Fibroblast of skin of left biceps (primary cell): ENCODE measurements at regions not wholly inside any gene's neighbourhood (a gene's known extent, or its start where the extent isn't known, plus 50 kb on each side); places are given as distances from the start of the nearest gene placed in this dataset.
A peak's percentile ranks its signal among the peaks of the same experiment; 100 is the strongest.
"Not testable (repeated sequence)": the region's sequence is repeated elsewhere in the genome, so short reads cannot be mapped to it uniquely, and the experiment has no call there.

Experiments
- DNase-seq, 2 experiments: peaks; one replicate each; pipeline ENCODE4 v3.0.0-alpha.2; 2013; ENCODE audit warnings: low read depth in 2 of 2

DNA sequence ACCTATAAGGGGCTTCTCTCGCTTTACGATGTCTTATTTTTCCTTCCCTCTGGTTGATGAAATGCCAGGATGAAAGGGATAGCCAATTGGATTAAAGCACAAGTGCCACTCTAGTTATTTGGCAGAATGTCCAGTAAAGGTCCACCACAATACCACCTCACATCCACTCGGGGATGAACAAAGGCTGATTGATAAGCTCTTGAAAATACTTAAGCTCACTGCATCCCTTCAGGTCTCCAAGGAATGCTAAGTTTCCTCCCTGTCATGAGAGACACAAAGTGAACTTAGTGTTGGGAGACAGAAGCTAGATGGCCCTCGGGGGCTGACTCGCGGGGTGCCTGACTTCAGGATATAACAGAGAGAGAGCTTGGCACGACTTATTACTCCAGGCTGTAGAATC, 185.9 kb upstream of the ZNF644 start:
- DNase-seq: not testable (repeated sequence)

DNA sequence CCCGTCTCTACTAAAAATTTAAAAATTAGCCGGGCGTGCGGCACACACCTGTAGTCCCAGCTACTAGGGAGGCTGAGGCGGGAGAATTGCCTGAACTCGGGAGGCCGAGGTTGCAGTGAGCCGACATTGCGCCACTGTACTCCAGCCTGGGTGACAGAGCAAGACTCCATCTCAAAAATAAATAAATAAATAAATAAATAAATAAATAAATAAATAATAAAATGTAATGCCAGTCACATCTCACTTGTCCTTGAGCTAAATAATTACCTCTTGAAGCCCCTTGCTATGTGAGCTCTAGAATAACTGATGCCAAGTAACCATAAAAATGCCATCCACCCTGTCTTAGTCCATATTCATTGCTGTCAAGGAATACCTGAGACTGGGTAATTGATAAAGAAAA, 182.3 kb upstream of the ZNF644 start:
- DNase-seq: not testable (repeated sequence)

DNA sequence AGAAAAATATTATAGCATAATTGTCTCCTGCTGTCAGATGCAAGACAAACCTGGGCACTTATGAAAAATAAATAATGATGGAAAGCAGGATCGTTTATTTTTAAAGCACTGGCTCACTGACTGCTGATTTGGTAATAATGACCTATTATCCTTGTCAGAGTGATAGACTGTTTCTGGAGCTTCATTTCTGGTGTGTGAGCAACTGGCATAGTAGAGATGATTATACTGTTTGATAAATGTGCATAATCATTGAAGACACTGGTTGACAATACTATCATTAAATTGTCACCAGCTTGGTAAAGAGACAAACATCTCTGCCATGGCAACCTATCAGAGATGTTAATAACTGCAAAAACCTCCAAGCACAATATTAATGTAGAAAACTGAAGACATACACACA, 179.9 kb upstream of the ZNF644 start:
- DNase-seq: no peak

DNA sequence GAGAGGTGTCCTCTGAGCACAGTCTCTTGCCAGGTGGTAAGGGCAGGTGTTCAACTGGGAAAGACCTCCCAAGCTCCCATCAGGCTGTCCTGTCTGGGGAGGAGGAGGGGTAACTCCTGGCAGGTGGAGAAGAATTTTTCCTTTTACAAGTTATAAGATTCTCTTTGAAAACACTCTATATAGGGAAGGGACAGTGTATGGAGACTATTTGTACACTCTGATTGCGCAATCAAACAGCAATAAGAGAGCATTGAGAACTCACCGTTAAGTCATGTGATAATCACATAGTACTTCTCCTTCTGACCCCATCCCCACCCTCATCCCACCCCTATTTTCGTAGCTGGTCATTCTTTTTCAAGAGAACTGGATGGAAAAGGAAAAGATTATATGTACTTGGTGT, 179.3 kb upstream of the ZNF644 start:
- no peak for DNase-seq

DNA sequence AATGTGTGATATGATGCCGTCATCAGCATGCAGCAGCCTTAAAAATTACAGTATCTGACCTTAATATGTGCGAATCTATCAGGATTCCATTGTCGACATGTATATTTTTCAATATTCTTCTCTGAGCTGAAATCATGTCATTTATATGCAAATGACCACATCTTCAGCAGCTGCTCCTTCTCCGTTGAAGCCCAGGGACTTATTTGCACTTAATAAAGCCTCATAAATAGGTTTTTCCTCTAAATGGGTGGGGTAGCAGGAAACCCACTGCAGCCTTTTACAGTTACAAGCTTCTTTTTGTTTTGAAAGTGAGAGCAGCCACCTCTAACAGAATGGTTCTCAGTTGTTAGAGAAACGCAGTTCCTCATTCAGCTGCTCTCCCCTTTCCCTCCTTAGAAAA, 178.8 kb upstream of the ZNF644 start:
- no peak for DNase-seq

DNA sequence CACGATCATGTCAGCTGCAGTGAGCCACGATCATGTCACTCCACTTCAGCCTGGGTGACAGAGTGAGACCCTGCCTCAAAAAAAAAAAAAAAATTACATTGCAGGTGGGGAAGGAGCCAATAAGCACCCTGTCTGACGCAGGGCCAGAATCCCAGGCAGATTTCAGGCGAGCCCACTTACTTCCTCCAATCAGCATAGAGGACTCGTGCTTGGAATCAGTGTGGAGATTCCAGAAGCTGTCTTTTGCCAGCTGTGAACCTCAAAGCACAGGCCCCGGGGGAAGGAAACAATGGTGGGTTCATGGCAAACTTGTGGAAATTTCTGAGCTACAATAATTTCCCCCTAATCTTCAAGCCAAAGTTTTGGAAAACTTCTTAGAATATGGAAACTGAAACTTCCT, 178.2 kb upstream of the ZNF644 start:
- DNase-seq: no peak

DNA sequence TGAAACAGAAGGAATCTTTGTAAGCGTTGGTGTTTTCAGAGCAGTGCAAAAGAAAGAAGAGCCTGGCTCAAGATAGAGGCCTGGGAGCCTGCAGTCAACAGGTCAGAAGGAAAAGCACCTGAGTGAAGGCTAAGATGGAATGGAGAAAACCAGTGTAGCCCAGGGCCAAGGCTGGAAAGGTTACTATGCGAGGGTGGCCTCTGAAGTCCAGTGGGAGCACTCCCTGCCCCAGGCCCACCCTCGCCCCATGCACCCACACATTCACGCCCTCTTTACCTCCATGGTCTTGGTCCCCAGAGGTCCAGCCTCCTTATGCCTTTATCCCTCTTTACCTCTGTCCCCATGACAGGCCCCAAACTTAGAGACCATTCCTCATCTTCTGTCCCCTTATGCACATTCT, 169.2 kb upstream of the ZNF644 start:
- no peak for DNase-seq

DNA sequence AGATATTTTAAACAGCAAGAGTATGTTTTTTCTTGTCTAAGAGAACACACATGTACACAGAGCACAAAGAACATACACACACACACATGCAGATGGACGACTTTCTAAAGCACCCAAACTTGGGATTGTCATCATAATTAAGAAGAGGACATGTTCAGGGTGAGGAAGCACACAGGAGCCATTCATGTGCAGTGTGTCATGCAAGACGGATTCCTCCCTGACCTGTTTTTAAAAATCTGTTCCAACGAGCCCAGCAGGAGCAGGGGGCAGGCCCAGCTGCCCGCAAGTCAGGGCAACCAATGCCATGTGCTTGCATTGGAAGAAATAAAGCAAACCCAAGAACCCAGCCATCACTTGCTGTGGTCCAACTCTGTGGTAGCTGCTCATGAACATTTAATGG, 167.3 kb upstream of the ZNF644 start:
- DNase-seq: no peak

DNA sequence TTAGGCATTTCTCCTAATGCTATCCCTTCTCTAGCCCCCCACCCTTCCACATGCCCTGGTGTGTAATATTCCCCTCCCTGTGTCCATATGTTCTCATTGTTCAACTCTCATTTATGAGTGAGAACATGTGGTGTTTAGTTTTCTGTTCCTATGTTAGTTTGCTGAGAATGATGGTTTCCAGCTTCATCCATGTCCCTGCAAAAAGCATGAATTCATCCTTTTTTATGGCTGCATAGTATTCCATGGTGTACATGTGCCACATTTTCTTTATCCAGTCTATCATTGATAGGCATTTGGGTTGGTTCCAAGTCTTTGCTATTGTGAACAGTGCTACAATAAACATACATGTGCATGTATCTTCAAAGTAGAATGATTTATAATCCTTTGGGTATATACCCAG, 161.0 kb upstream of the ZNF644 start:
- DNase-seq: not testable (repeated sequence)

DNA sequence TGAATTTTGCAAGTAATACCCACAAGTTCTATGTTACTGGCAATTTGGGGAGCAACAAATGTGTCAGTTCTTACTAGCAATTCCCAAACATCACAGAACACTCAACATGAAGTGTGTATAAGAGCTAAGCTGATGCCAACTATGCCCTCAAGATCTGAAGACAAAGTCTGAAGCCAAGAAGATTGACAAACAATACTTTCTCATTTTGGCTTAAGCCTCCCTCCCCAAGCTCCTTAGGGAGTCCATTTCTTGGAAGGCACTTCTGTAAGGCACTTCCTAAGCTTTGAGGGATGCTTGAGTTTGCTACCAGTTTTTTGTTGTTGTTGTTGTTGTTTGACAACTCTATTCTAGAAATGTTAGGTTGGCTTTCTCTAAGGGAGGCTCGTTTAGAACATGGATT, 154.4 kb upstream of the ZNF644 start:
- no peak for DNase-seq

DNA sequence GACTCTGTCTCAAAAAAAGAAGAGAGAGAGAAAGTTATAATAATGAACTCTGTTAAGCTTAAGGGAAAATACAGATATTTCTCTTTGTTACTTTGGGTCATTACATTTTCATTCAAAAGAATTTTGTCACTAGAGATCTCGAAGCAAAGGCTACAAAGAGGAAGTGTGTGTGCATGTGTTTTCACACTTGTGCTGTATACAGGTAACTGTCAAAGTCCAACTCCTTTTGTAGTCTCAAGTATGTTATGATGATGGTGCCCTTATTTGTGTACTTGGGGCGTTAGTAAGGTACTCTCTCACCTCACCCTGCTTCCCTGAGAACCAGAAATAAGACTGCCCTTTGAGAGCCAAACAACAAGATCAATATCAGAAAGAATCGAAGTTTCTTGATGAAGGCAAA, 152.9 kb upstream of the ZNF644 start:
- no peak for DNase-seq

DNA sequence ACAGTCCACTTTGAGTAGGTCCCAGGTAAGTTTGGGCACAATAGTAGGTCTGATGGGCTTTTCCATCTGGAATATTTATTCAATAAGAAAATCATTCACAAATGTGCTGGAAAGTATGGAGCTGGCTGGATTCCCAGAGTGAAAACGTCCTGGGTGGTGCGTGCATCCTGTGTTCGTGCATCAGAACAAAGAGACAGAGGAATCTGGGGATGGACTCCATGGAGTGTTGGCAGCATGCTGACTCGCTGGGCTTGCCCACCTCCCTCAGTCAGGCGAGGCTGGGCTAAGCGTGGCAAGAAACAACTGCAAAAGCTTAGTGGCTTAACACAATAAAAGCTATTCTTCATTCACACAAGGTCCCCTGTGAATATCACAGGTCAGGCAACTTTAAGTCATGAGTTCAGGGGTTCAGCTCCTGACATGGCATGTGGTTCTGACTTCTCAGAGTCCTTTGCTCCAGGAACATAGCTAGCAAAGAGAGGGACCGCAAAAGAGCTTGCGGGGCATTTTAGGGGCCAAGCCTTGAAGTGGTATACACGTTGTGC, 151.6 kb upstream of the ZNF644 start:
- DNase-seq: peak; percentile 19 to 22

DNA sequence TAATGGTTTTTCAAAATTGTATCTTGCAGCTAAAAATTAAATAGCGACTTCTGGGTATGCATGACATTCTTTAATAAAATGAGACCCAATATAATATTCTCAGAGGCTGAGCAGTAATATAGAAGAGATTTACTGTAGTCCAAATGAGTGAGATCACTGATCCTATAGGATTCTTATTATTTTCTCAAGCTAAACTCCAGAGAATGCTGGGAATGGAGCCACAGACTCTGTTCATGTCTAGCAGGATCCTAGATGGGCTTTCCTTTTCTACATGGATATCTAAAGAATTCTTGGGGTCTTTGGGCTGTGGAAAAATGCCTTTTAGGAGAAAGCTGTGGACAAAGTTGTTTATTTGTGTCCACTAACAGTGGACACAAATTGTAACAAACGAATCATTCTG, 150.7 kb upstream of the ZNF644 start:
- DNase-seq: no peak

DNA sequence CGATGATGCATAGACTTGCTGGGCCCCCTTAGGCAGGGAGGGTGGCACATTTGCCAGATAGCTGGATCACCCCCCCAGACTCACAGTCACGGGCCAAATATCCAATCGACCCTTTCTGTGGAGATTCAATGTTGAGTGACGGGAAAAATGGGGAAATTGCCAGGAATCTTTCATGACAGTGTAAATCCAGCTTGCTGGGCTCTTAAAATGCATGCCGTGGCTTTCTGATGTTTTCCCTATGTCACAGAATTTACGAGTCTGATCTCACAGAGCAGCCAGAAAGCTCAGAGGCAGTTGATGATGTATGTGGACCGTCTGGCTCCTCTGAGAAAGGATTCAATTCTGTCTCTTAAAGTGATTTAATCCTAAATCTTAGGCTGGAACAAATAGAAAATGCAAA, 150.1 kb upstream of the ZNF644 start:
- DNase-seq: peak; percentile 28 to 29

DNA sequence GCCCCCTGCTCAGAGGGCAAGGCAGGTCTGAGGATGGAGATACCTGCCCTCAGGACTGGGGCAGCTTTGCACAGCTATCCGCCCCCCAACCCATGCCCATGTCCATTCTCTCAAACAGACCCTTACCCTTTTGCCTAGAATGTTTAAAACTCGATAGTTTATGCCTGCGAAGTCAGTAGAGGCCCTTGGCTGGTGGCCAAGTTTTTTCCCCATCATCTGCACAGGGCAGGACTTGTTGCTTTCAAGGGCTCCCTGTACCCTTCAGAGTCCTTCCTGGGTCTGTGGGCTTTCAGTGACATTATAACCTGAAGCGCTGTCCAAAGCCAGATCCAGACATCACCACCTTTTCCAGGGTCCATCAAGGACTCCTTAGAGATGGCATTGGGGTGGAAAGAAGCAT, 148.7 kb upstream of the ZNF644 start:
- DNase-seq: no peak

DNA sequence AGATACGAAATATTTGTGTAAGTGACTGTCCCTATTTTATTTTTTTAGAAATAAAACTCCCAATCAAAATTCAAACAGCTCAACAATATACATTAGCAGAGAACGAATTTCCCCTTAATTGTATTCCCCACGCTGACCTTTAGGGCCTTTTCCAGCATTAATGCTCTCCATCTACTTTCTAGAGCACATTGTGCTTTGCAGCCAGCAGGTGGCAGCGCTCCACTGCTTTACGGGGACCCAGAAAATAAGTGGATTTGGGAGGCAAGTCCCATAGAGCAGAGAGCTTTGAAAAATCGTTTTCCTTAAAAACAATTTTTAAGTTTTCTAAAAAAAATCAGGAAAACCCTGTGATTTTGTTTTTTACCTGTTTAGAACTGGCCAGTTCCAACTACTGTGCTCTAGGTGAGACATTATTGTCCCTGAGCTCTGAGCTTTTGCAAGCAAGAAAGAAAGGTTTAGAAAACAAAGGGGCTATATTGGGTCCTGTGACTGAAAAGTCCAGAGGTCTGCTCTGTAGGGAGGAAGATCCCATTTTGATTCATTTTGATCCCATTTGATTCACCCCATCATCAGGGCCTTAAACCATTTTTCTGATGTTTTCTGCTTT, 144.4 kb upstream of the ZNF644 start:
- DNase-seq: peak; percentile 1 to 18

DNA sequence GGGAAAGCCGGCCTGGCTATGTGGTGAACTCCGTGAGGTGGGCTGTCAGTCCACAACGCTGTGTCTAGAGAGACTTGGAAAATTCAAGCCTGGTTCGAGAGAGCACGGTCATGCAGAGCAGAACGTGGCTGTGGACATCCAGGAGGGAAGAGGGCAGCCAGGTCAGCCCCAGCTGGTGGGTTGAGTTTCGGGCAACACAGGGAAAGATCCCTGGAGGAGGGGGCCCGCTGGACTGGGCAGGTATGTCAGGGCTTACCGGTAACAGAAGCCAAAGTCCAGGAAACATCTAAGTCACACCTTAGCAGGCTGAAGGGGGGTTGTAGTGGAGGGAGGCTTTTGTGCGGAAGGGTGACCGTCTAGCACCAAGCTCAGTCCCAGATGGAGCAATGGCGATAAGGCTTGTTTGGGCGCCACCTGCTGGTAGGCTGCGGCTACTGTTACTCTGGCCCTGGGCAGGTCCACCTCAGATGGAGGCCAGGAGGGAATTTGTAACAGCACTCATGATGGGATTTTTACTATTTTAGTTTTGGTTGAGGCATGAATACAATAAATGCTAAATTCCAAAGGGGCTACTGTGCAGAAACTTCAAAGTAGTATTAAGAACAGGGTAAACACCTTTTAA, 143.3 kb upstream of the ZNF644 start:
- peak in 1 of 2 experiments; percentile 3 for DNase-seq

DNA sequence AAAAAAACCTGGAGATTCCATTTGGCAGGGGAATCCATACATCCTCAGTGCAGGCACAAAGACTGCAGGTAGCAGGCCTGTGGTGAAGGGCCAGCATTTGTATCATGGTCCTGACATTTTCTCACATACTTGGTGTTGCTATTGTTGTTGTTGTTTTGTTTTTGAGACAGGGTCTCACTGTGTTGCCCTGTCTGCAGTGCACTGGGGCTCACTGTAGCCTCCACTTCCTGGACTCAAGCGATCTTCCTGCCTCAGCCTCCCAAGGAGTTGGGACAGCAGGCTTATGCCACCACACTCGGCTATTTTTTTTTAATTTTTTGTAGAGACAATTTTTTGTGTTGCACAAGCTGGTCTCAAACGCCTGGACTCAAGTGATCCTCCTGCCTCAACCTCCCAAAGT, 140.8 kb upstream of the ZNF644 start:
- DNase-seq: no peak

DNA sequence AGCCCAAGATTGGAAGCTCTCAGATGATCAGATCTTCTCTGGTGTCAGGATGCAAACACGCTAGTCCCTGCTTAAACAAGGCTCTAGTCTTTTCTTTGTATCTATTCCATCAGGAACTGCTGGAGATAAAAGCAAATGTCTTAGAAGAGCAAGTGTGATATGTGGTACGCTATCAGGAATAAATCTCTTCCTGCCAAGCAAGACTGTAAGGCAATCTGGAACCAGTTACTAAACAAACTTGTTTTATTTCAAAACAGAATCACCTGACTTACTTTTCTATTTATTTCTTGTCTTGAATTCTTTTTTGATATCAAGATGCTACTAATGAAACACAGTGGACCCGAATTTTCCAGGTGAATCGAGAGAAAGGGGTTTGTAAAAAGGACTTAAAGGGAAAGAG, 139.9 kb upstream of the ZNF644 start:
- DNase-seq: no peak

DNA sequence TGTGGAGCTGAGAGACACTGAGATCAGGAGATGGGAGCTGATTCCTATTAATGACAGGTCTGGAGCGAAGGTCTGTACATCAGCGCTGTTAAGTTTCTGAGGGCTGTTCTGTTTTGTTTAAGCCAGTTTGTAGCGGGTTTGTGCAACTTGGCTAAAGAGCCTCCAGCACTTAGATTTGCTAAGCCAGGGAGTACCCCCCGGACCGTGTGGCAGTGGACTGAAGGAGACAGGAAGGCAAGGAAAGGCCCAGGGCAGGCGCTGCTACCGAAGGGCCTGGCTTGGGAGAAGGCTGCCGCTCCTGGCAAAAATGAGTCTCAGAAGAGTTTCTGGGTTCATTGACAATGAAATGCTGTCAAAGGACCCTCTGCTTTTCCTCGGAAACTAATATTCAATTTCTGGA, 139.3 kb upstream of the ZNF644 start:
- no peak for DNase-seq

DNA sequence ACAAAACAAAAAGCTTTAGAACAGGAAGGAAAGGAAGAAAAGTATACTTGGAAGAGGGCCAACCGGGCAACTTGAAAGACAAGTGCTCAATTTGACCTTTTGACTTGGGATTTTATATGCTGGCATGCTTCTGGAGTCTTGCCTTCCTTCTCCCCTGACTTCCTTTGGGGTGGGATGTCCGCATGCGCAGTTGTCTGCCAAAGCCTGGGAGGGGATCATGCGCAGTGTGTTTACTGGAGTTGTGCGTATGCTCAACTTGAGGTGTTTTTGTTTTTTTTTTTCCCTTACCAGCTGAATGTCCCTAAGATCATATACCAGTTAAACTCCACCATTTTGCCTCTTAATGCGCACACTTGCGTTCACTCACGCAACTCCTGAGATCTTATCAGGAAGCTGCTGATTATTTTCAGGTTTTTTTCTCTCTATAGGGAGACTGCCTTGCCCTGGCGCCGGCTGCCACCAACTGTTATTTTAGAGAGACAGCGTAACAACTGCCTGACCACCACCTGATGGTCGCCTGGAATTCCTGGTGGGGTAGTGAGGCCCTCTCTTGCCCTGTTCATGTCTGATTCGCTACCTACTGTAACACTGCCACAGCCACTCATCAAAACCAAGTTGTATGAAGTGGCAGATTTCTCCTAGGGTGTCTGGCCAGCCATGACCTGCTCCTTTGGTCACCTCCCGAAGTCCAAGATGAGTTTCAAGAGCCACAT, 138.7 kb upstream of the ZNF644 start:
- DNase-seq: no peak

DNA sequence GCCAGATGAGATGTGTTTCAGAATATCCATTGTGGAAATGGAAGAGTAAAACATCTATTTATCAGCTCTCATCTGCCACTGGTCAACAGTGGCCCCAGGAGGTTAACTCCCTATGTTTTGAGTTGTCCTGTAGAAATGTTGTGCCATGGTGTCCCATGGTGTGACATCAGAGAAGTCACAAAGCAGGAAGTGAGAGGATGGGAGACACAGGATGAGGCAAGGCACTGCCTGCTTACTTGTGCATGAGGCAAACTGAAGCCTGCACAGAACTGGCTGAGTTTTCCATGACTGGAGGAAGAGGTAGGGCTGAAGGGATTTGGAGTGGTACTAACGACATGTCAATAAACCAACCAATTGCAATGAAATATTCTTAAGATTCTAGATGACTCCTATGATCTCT, 131.5 kb upstream of the ZNF644 start:
- DNase-seq: no peak

DNA sequence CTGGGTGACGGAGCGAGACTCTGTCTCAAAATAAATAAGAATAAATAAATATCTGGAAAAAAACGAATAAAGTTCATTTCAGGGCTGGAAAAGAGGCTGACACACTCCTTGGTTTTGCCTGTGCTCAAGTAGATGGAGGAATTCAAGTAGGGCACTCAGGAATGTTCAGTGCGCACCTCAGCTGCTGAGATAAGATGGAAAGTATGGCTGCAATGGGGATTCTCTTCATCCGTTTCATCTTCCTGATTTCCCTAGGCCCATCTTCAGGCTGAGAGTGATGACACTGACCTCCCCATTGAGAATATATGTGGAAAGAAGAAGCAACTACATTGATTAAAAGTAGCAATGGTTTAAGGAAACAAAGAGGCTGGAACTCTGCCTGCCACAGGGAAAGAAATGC, 130.5 kb upstream of the ZNF644 start:
- DNase-seq: no peak
